IMR-90 (cell line): ENCODE measurements at regions not wholly inside any gene's neighbourhood (a gene's known extent, or its start where the extent isn't known, plus 50 kb on each side); places are given as distances from the start of the nearest gene placed in this dataset.

Experiments
- ATAC-seq: fragments of 200-7000 bp; cut with Tn5 transposase; 2 replicates; pipeline ENCODE4 v1.9.1; 2020; ENCODE audit warnings: low read depth, mild to moderate bottlenecking, moderate library complexity
- BruUV-seq: library from RNA; stranded (reverse); fragments of 400-500 nt; replicated peaks from 2 replicates; lab custom pipeline; 2021; lab: Mats Ljungman, UMichigan
- CTCF ChIA-PET: fragments of 300-600 bp; formaldehyde crosslinking; extraction: SDS; loops from one replicate; lab custom pipeline; 2021; ENCODE audit warnings: antibody characterized with exemption; lab: Yijun Ruan, JAX
- POLR2A ChIA-PET: fragments of 300-600 bp; sonication (Branson Sonifier 250); formaldehyde crosslinking; loops from one replicate; lab custom pipeline; 2022; ENCODE audit warnings: antibody characterized with exemption; ENCODE audit not compliant: unreplicated experiment; lab: Charles Lee
- DNase-seq: peaks from one replicate; pipeline ENCODE4 v3.0.0; 2013
- H2AFZ ChIP-seq: replicated peaks from 2 replicates; pipeline ENCODE3; 2013; ENCODE audit warnings: low read length, mild to moderate bottlenecking; ENCODE audit not compliant: poor library complexity
- H2AK5ac ChIP-seq: 2 replicates; pipeline ENCODE4 v1.6.1; 2013; ENCODE audit warnings: low read depth, low read length, inconsistent platforms
- H2AK9ac ChIP-seq: replicated peaks from 2 replicates; pipeline ENCODE3; 2013; ENCODE audit warnings: mild to moderate bottlenecking, low read depth, low read length, moderate library complexity; ENCODE audit not compliant: poor library complexity
- H2BK120ac ChIP-seq: 2 replicates; pipeline ENCODE4 v1.6.1; 2013; ENCODE audit warnings: low read depth, low read length, inconsistent platforms
- H2BK15ac ChIP-seq: 3 replicates; pipeline ENCODE4 v1.6.1; 2013; ENCODE audit warnings: low read depth, low read length, inconsistent platforms
- H2BK20ac ChIP-seq: 2 replicates; pipeline ENCODE4 v1.6.1; 2013; ENCODE audit warnings: low read depth, mild to moderate bottlenecking, inconsistent platforms, low read length, moderate library complexity
- H2BK5ac ChIP-seq: 2 replicates; pipeline ENCODE4 v1.6.1; 2013; ENCODE audit warnings: mild to moderate bottlenecking, low read depth, low read length, inconsistent platforms; ENCODE audit not compliant: poor library complexity, severe bottlenecking
- H3K14ac ChIP-seq: replicated peaks from 2 replicates; pipeline ENCODE4 v1.6.1; 2013; ENCODE audit warnings: low read depth, low read length, inconsistent platforms
- H3K18ac ChIP-seq: 2 replicates; pipeline ENCODE4 v1.6.1; 2013; ENCODE audit warnings: low read depth, low read length, control low read depth
- H3K23ac ChIP-seq: 2 replicates; pipeline ENCODE4 v1.6.1; 2013; ENCODE audit warnings: low read depth, low read length, inconsistent platforms
- H3K27ac ChIP-seq: 2 replicates; pipeline ENCODE4 v1.5.1; 2013; ENCODE audit warnings: mild to moderate bottlenecking, control low read depth, low read length; ENCODE audit not compliant: insufficient read depth
- H3K27me3 ChIP-seq: 2 replicates; pipeline ENCODE4 v1.6.1; 2013; ENCODE audit warnings: low read length; ENCODE audit not compliant: control insufficient read depth, insufficient read depth
- H3K36me3 ChIP-seq: 2 replicates; pipeline ENCODE4 v1.6.1; 2013; ENCODE audit warnings: low read length, mixed read lengths; ENCODE audit not compliant: control insufficient read depth, insufficient read depth
- H3K4ac ChIP-seq: 2 replicates; pipeline ENCODE4 v1.6.1; 2013; ENCODE audit warnings: low read depth, low read length, inconsistent platforms
- H3K4me1 ChIP-seq: 2 replicates; pipeline ENCODE4 v1.6.1; 2013; ENCODE audit warnings: low read length, mixed read lengths; ENCODE audit not compliant: control insufficient read depth, insufficient read depth
- H3K4me2 ChIP-seq: 2 replicates; pipeline ENCODE4 v1.6.1; 2013; ENCODE audit warnings: low read depth, mild to moderate bottlenecking, control low read depth, low read length, moderate library complexity
- H3K4me3 ChIP-seq: 2 replicates; pipeline ENCODE4 v1.5.1; 2013; ENCODE audit warnings: low read depth, mild to moderate bottlenecking, control low read depth, low read length, moderate library complexity; ENCODE audit not compliant: insufficient read depth
- H3K56ac ChIP-seq: 2 replicates; pipeline ENCODE4 v1.6.1; 2013; ENCODE audit warnings: low read length, inconsistent platforms; ENCODE audit not compliant: insufficient read depth; ENCODE audit errors: extremely low read depth
- H3K79me1 ChIP-seq, 2 experiments: 2 replicates each; pipeline ENCODE4 v1.6.1; 2013; ENCODE audit warnings: low read length in 2 of 2, inconsistent platforms in 1 of 2, low read depth in 1 of 2
- H3K9ac ChIP-seq: 2 replicates; pipeline ENCODE4 v1.6.1; 2013; ENCODE audit warnings: low read depth, low read length, control low read depth
- H3K9me1 ChIP-seq: 2 replicates; pipeline ENCODE4 v1.6.1; 2013; ENCODE audit warnings: low read length, inconsistent platforms; ENCODE audit not compliant: insufficient read depth
- H3K9me3 ChIP-seq: 2 replicates; pipeline ENCODE4 v1.6.1; 2013; ENCODE audit warnings: low read length; ENCODE audit not compliant: control insufficient read depth, insufficient read depth
- H4K20me1 ChIP-seq: 2 replicates; pipeline ENCODE4 v1.6.1; 2013; ENCODE audit warnings: low read length, inconsistent platforms; ENCODE audit not compliant: insufficient read depth
- H4K5ac ChIP-seq: 2 replicates; pipeline ENCODE4 v1.6.1; 2013; ENCODE audit warnings: mild to moderate bottlenecking, low read depth, low read length, control low read depth
- H4K8ac ChIP-seq, 2 experiments: 2 replicates each; pipeline ENCODE4 v1.6.1; 2013; ENCODE audit warnings: low read depth in 2 of 2, low read length in 2 of 2, control low read depth in 1 of 2, inconsistent platforms in 1 of 2
- H4K91ac ChIP-seq: 2 replicates; pipeline ENCODE4 v1.6.1; 2013; ENCODE audit warnings: low read depth, low read length, inconsistent platforms; ENCODE audit not compliant: insufficient read depth
- BHLHE40 ChIP-seq: fragments of 150-350 bp; IDR thresholded peaks from 2 replicates; pipeline ENCODE4 v1.6.1; 2016; ENCODE audit warnings: mild to moderate bottlenecking, low read depth, low read length
- CTCF ChIP-seq: conservative IDR thresholded peaks from 2 replicates; pipeline ENCODE4 v1.5.1; 2012; ENCODE audit warnings: mild to moderate bottlenecking, low read depth, low read length, improper control_type of control experiment
- ELK1 ChIP-seq: fragments of 150-350 bp; IDR thresholded peaks from 2 replicates; pipeline ENCODE4 v1.6.1; 2016; ENCODE audit warnings: low read depth, mild to moderate bottlenecking, low read length, moderate library complexity, borderline replicate concordance
- FOS ChIP-seq: fragments of 150-350 bp; IDR thresholded peaks from 2 replicates; pipeline ENCODE4 v1.6.1; 2016; ENCODE audit warnings: low read depth, low read length
- MAFK ChIP-seq: IDR thresholded peaks from 2 replicates; pipeline ENCODE4 v1.6.1; 2012; ENCODE audit warnings: low read depth, low read length, improper control_type of control experiment
- MXI1 ChIP-seq: IDR thresholded peaks from 2 replicates; pipeline ENCODE4 v1.6.1; 2012; ENCODE audit warnings: low read depth, mild to moderate bottlenecking, low read length, moderate library complexity, borderline replicate concordance
- NFE2L2 ChIP-seq: fragments of 150-350 bp; IDR thresholded peaks from 2 replicates; pipeline ENCODE4 v1.6.1; 2016; ENCODE audit warnings: low read depth, mild to moderate bottlenecking, low read length
- POLR2A ChIP-seq: IDR thresholded peaks from 2 replicates; pipeline ENCODE4 v1.6.1; 2012; ENCODE audit warnings: mild to moderate bottlenecking, low read depth, low read length
- RAD21 ChIP-seq: IDR thresholded peaks from 2 replicates; pipeline ENCODE4 v1.6.1; 2012; ENCODE audit warnings: low read length, improper control_type of control experiment
- RCOR1 ChIP-seq: IDR thresholded peaks from 2 replicates; pipeline ENCODE4 v1.6.1; 2012; ENCODE audit warnings: mild to moderate bottlenecking, low read length, improper control_type of control experiment; ENCODE audit not compliant: insufficient replicate concordance
- RFX5 ChIP-seq: IDR thresholded peaks from 2 replicates; pipeline ENCODE4 v1.8.0; 2012; ENCODE audit warnings: low read depth, mild to moderate bottlenecking, low read length, moderate library complexity
- SMC3 ChIP-seq: fragments of 150-350 bp; IDR thresholded peaks from 2 replicates; pipeline ENCODE4 v1.6.1; 2016; ENCODE audit warnings: low read depth, mild to moderate bottlenecking, antibody characterized with exemption, low read length, moderate library complexity
- WGBS, 2 experiments: methylation state at CpG; one replicate each; pipeline versions ENCODE4 v1.1.5 to v1.1.7; 2013; ENCODE audit warnings: missing lambda C conversion rate in 2 of 2; ENCODE audit not compliant: insufficient read length in 1 of 2; ENCODE audit errors: extremely low coverage in 2 of 2; 5-methylcytosine and 5-hydroxymethylcytosine counted together
- dilution Hi-C: fragments of 300-500 bp; cut with HindIII; formaldehyde crosslinking; loops from one replicate; pipeline ENCODE4 v1.14.3; 2018; ENCODE audit warnings: low sequenced_read_pairs; ENCODE audit not compliant: unreplicated experiment
- in situ Hi-C: fragments of 300-500 bp; cut with MboI; formaldehyde crosslinking; loops from 3 replicates; pipeline ENCODE4 v1.14.3; 2019; ENCODE audit warnings: low sequenced_read_pairs, inconsistent platforms, mixed read lengths
- intact Hi-C: fragments of 100-400 bp; cut with micrococcal nuclease; formaldehyde crosslinking; loops from 2 replicates; pipeline ENCODE4 v1.10.0; 2022
- TF ChIP-seq, protein P1 (sequence below): fragments of 150-350 bp; IDR thresholded peaks from 2 replicates; pipeline ENCODE4 v1.6.1; 2017; ENCODE audit warnings: mild to moderate bottlenecking, antibody characterized with exemption, low read length, low read depth

GRCh38 chr3:145005427-145005826 lies 1033.8 kb downstream of the DIPK2A start:
- Histone ChIP-seq H3K27ac (no peak overlapping the region), H4K91ac (no peak overlapping the region), H3K14ac (no peak overlapping the region), H2AK9ac (no peak overlapping the region), H3K4me2 (no peak overlapping the region), H3K27me3 (no peaks in the 10 kb centered on the region), H2AFZ (no peak overlapping the region), H4K20me1 (no peaks in the 10 kb centered on the region), H2BK120ac (no peak overlapping the region), H3K23ac (no peak overlapping the region), H2BK20ac (no peak overlapping the region), H3K4me1 (no peaks in the 10 kb centered on the region), H4K8ac (no peak overlapping the region), H3K4ac (no peak overlapping the region), H3K56ac (no peak overlapping the region), H3K9ac (no peak overlapping the region), H4K5ac (no peak overlapping the region), H2BK15ac (no peak overlapping the region), H3K9me3 (no peaks in the 10 kb centered on the region; the same call in 1 of the 2 replicates), H2BK5ac (no peak overlapping the region), H3K36me3 (no peaks in the 10 kb centered on the region), H3K4me3 (no peak overlapping the region), H3K79me1 (no peaks in the 10 kb centered on the region), H3K9me1 (no peaks in the 10 kb centered on the region), H2AK5ac (no peak overlapping the region), H3K18ac (no peak overlapping the region)
- no TSS peak for BruUV-seq
- POLR2A ChIA-PET = no interaction called here
- dilution Hi-C loops (no loop called here), in situ Hi-C loops (no loop called here), intact Hi-C loops (no loop called here)
- TF ChIP-seq ELK1 (no peak), MAFK (no peak), RFX5 (no peak), RCOR1 (no peak), RAD21 (no peak), NFE2L2 (no peak), FOS (no peak), CTCF (no peak), POLR2A (no peak), BHLHE40 (no peak), SMC3 (no peak), MXI1 (no peak)
- TF ChIP-seq, protein P1, sequence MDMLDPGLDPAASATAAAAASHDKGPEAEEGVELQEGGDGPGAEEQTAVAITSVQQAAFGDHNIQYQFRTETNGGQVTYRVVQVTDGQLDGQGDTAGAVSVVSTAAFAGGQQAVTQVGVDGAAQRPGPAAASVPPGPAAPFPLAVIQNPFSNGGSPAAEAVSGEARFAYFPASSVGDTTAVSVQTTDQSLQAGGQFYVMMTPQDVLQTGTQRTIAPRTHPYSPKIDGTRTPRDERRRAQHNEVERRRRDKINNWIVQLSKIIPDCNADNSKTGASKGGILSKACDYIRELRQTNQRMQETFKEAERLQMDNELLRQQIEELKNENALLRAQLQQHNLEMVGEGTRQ = no peak
- DNase-seq = no peak
- no peak for ATAC-seq
- no CpG with 5 or more reads among the region's 4 CpGs for WGBS, 2 experiments
- CTCF ChIA-PET = no interaction called here
